Keratinocyte (primary cell): ENCODE measurements at regions not wholly inside any gene's neighbourhood (a gene's known extent, or its start where the extent isn't known, plus 50 kb on each side); places are given as distances from the start of the nearest gene placed in this dataset.

Experiments
- DNase-seq: peaks from one replicate; pipeline ENCODE4 v3.0.0-alpha.2; 2011; ENCODE audit warnings: low read depth, missing footprints, low spot score
- FAIRE-seq: peaks from 2 replicates; lab custom pipeline; 2011; peaks lifted over from hg19 to GRCh38; lab: Jason Lieb, UNC
- H2AFZ ChIP-seq: 2 replicates; pipeline ENCODE4 v1.6.0; 2012; ENCODE audit warnings: low read length, control low read depth, inconsistent platforms; ENCODE audit not compliant: control insufficient read depth
- H3K27ac ChIP-seq: 2 replicates; pipeline ENCODE4 v1.5.1; 2011; ENCODE audit warnings: low read length; ENCODE audit not compliant: control insufficient read depth, insufficient read depth
- H3K27me3 ChIP-seq: 3 replicates; pipeline ENCODE4 v1.6.0; 2011; ENCODE audit warnings: low read length; ENCODE audit not compliant: control insufficient read depth, insufficient read depth; ENCODE audit errors: extremely low read depth
- H3K36me3 ChIP-seq, 2 experiments: 2 replicates in 1 of 2; 3 replicates in 1 of 2; pipeline ENCODE4 v1.5.1; 2011; ENCODE audit warnings: low read length in 2 of 2, mild to moderate bottlenecking in 1 of 2; ENCODE audit not compliant: control insufficient read depth in 2 of 2, insufficient read depth in 2 of 2; ENCODE audit errors: extremely low read depth in 1 of 2
- H3K4me1 ChIP-seq: 3 replicates; pipeline ENCODE4 v1.5.1; 2011; ENCODE audit warnings: low read length; ENCODE audit not compliant: control insufficient read depth, insufficient read depth; ENCODE audit errors: extremely low read depth
- H3K4me2 ChIP-seq: 3 replicates; pipeline ENCODE4 v1.6.0; 2011; ENCODE audit warnings: low read depth, low read length; ENCODE audit not compliant: control insufficient read depth, insufficient read depth; ENCODE audit errors: extremely low read depth
- H3K4me3 ChIP-seq, 3 experiments: fragments of 200-600 bp in 1 of 3; sonication (generic) in 1 of 3; 2 replicates in 2 of 3; 3 replicates in 1 of 3; pipeline ENCODE4 v1.5.1; 2011 to 2016; ENCODE audit warnings: low read length in 3 of 3, mild to moderate bottlenecking in 3 of 3, control low read depth in 2 of 3, inconsistent platforms in 1 of 3, low read depth in 1 of 3, mixed read lengths in 1 of 3, mixed run types in 1 of 3, moderate library complexity in 1 of 3; ENCODE audit not compliant: control insufficient read depth in 2 of 3, insufficient read depth in 2 of 3; ENCODE audit errors: extremely low read depth in 1 of 3
- H3K79me2 ChIP-seq: 2 replicates; pipeline ENCODE4 v1.6.0; 2012; ENCODE audit warnings: low read length; ENCODE audit not compliant: control insufficient read depth, insufficient read depth
- H3K9ac ChIP-seq: 3 replicates; pipeline ENCODE4 v1.6.0; 2011; ENCODE audit warnings: low read length; ENCODE audit not compliant: control insufficient read depth, insufficient read depth; ENCODE audit errors: extremely low read depth
- H3K9me1 ChIP-seq: 3 replicates; pipeline ENCODE4 v1.6.0; 2011; ENCODE audit warnings: low read length; ENCODE audit not compliant: control insufficient read depth, insufficient read depth; ENCODE audit errors: extremely low read depth
- H3K9me3 ChIP-seq: 2 replicates; pipeline ENCODE4 v1.5.1; 2012; ENCODE audit warnings: low read depth, low read length; ENCODE audit not compliant: control insufficient read depth
- H4K20me1 ChIP-seq: 3 replicates; pipeline ENCODE4 v1.6.0; 2011; ENCODE audit warnings: low read length; ENCODE audit not compliant: control insufficient read depth, insufficient read depth; ENCODE audit errors: extremely low read depth
- EZH2 ChIP-seq: IDR thresholded peaks from one replicate; pipeline ENCODE4 v1.6.1; 2012; ENCODE audit warnings: inconsistent platforms, mild to moderate bottlenecking, low read length, moderate library complexity
- dilution Hi-C: fragments of 300-500 bp; cut with MboI; formaldehyde crosslinking; loops from one replicate; pipeline ENCODE4 v1.7.0; 2020; ENCODE audit warnings: low sequenced_read_pairs; ENCODE audit not compliant: extremely low pct_ligation_motif_present
- TF ChIP-seq, protein P1 (sequence below), 3 experiments: IDR thresholded peaks in 1 of 3; conservative IDR thresholded peaks in 1 of 3; optimal IDR thresholded peaks in 1 of 3; 2 replicates in 2 of 3; 3 replicates in 1 of 3; pipeline versions ENCODE3 to v1.5.1; 2011; ENCODE audit warnings: low read length in 3 of 3, mild to moderate bottlenecking in 3 of 3, moderate library complexity in 2 of 3, control low read depth in 1 of 3, inconsistent platforms in 1 of 3; ENCODE audit not compliant: insufficient read depth in 2 of 3; ENCODE audit errors: extremely low read depth in 1 of 3

DNA sequence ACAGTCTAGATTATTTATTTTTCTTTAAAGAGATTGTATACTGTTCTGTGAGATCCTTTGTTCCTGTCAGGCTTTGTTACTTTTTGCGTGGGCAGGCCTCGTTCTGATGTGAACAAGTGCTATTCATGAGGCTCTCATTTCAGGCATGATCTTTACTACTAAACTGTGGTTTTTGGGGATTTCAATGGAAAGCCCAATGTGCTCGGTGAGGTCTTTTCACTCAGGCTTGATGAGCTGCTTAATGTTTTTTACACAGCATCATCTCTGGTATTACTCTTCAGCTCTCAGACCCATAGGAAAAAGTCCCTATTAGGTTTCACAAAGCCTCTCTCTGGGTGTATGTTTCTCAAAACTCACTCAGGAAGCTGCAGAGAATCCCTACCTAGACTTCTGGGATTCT is 419.4 kb downstream of the GPATCH2 start:
- Histone ChIP-seq H3K79me2 (no peaks in the 10 kb centered on the region), H2AFZ (no peak overlapping the region), H3K27ac (no peak overlapping the region), H3K9me3 (no peaks in the 10 kb centered on the region), H3K4me1 (no peaks in the 10 kb centered on the region), H3K4me2 (no peak overlapping the region), H3K9ac (no peak overlapping the region), H3K36me3 (no peaks in the 10 kb centered on the region), H3K27me3 (no peaks in the 10 kb centered on the region), H4K20me1 (no peaks in the 10 kb centered on the region), H3K9me1 (no peaks in the 10 kb centered on the region), H3K4me3 (no peak overlapping the region)
- dilution Hi-C loops: no loop called here
- no peak for DNase-seq
- TF ChIP-seq EZH2: no peak
- TF ChIP-seq, protein P1, sequence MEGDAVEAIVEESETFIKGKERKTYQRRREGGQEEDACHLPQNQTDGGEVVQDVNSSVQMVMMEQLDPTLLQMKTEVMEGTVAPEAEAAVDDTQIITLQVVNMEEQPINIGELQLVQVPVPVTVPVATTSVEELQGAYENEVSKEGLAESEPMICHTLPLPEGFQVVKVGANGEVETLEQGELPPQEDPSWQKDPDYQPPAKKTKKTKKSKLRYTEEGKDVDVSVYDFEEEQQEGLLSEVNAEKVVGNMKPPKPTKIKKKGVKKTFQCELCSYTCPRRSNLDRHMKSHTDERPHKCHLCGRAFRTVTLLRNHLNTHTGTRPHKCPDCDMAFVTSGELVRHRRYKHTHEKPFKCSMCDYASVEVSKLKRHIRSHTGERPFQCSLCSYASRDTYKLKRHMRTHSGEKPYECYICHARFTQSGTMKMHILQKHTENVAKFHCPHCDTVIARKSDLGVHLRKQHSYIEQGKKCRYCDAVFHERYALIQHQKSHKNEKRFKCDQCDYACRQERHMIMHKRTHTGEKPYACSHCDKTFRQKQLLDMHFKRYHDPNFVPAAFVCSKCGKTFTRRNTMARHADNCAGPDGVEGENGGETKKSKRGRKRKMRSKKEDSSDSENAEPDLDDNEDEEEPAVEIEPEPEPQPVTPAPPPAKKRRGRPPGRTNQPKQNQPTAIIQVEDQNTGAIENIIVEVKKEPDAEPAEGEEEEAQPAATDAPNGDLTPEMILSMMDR (optimal IDR thresholded peaks at IDR 0.05 in 1 of 3, IDR thresholded peaks at IDR 0.05 in 1 of 3, conservative IDR thresholded peaks at IDR 0.05 in 1 of 3; ENCODE audit: extremely low read depth in 1 of 3, insufficient read depth in 2 of 3, low read length in 3 of 3): no peak
- FAIRE-seq: no peak

DNA sequence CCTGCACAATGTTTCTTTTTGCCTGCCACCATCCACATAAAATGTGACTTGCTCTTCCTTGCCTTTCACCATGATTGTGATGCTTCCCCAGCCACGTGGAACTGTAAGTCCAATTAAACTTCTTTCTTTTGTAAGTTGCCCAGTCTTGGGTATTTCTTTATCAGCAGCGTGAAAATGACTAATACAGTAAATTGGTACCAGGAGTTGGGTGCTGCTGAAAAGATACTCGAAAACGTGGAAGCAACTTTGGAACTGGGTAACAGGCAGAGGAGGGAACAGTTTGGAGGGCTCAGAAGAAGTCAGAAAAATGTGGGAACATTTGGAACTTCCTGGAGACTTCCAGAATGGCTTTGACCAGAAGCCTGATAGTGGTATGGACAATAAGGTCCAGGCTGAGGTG is 425.3 kb downstream of the GPATCH2 start:
- Histone ChIP-seq H2AFZ (no peak overlapping the region), H3K9ac (no peak overlapping the region), H4K20me1 (no peaks in the 10 kb centered on the region), H3K4me1 (no peaks in the 10 kb centered on the region), H3K9me1 (no peaks in the 10 kb centered on the region), H3K36me3 (no peaks in the 10 kb centered on the region), H3K79me2 (no peaks in the 10 kb centered on the region), H3K9me3 (no peaks in the 10 kb centered on the region), H3K4me2 (no peak overlapping the region), H3K27ac (no peak overlapping the region), H3K27me3 (no peaks in the 10 kb centered on the region), H3K4me3 (no peak overlapping the region)
- dilution Hi-C loops: no loop called here
- TF ChIP-seq EZH2: no peak
- FAIRE-seq: no peak
- no peak for DNase-seq

DNA sequence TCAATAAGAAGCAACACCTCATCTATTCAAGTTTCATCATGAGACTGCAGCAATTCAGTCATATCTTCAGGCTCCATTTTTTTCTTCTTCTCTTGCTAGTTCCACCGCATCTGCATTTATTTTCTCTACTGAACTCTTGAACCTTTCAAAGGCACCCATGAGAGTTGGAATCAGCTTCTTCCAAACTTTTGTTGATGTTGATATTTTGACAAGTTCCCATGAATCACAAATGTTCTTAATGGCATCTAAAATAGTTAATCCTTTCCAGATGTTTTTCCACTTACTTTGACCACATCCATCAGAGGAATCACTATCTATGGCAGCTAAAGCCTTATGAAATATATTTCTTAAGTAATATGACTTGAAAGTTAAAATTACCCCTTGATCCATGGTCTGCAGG is 434.3 kb downstream of the GPATCH2 start:
- H2AFZ ChIP-seq: no peak overlapping the region
- no peaks in the 10 kb centered on the region for H3K9me3 ChIP-seq
- no peaks in the 10 kb centered on the region for H3K9me1 ChIP-seq
- no peaks in the 10 kb centered on the region for H4K20me1 ChIP-seq
- TF ChIP-seq EZH2: no peak
- TF ChIP-seq, protein P1 (optimal IDR thresholded peaks at IDR 0.05 in 1 of 3, IDR thresholded peaks at IDR 0.05 in 1 of 3, conservative IDR thresholded peaks at IDR 0.05 in 1 of 3; ENCODE audit: extremely low read depth in 1 of 3, insufficient read depth in 2 of 3, low read length in 3 of 3): no peak
- dilution Hi-C loops: no loop called here
- H3K36me3 ChIP-seq: no peaks in the 10 kb centered on the region
- H3K9ac ChIP-seq: no peak overlapping the region
- no peaks in the 10 kb centered on the region for H3K27me3 ChIP-seq
- FAIRE-seq (no peak), DNase-seq (no peak)
- H3K4me1 ChIP-seq: no peaks in the 10 kb centered on the region
- H3K4me3 ChIP-seq: no peak overlapping the region
- H3K27ac ChIP-seq: no peak overlapping the region
- no peaks in the 10 kb centered on the region for H3K79me2 ChIP-seq
- H3K4me2 ChIP-seq: no peak overlapping the region
